ENCODE measurements at regions not wholly inside any gene's neighbourhood (a gene's known extent, or its start where the extent isn't known, plus 50 kb on each side); places are given as distances from the start of the nearest gene placed in this dataset.

- TF ChIP-seq E2F1 (CRISPR knock-in tag; IDR thresholded peaks at IDR 0.05) (no peak), HMGXB4 (CRISPR knock-in tag; IDR thresholded peaks at IDR 0.05) (no peak), FOXP4 (CRISPR knock-in tag; IDR thresholded peaks at IDR 0.05) (no peak), ZNF138 (CRISPR knock-in tag; conservative IDR thresholded peaks at IDR 0.05) (no peak), ETV6 (CRISPR knock-in tag; IDR thresholded peaks at IDR 0.05) (no peak), FOXP1 (CRISPR knock-in tag; IDR thresholded peaks at IDR 0.05; ENCODE audit: borderline replicate concordance) (no peak), TCF7 (CRISPR knock-in tag; IDR thresholded peaks at IDR 0.05; ENCODE audit: low read depth) (no peak), ZNF416 (CRISPR knock-in tag; IDR thresholded peaks at IDR 0.05) (no peak), SP1 (CRISPR knock-in tag; conservative IDR thresholded peaks at IDR 0.05) (no peak), CREM (CRISPR knock-in tag; IDR thresholded peaks at IDR 0.05) (no peak), TEAD4 (CRISPR knock-in tag; IDR thresholded peaks at IDR 0.05) (no peak), NR3C1 (CRISPR knock-in tag; conservative IDR thresholded peaks at IDR 0.05; ENCODE audit: low read depth) (no peak)
- TF ChIP-seq, protein P1, sequence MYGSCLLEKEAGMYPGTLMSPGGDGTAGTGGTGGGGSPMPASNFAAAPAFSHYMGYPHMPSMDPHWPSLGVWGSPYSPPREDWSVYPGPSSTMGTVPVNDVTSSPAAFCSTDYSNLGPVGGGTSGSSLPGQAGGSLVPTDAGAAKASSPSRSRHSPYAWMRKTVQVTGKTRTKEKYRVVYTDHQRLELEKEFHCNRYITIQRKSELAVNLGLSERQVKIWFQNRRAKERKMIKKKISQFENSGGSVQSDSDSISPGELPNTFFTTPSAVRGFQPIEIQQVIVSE (CRISPR knock-in tag; IDR thresholded peaks at IDR 0.05; ENCODE audit: borderline replicate concordance), result no peak
These were observed 245.1 kb downstream of the GXYLT1 start (continued) for GRCh38 chr12:41899577-41899976.

GRCh38 chr12:41897593-41897992 is 247.1 kb downstream of the GXYLT1 start:
- ChIA-PET CTCF (no interaction called here), POLR2A (no interaction called here)
- H3K27ac Mint-ChIP-seq, result no peak overlapping the region
- H3K4me1 Mint-ChIP-seq, result no peaks in the 10 kb centered on the region
- H3K4me3 Mint-ChIP-seq, result no peak overlapping the region
- TF ChIP-seq ZBTB21 (CRISPR knock-in tag; IDR thresholded peaks at IDR 0.05; ENCODE audit: borderline replicate concordance), result no peak
- TF ChIP-seq, protein P2, sequence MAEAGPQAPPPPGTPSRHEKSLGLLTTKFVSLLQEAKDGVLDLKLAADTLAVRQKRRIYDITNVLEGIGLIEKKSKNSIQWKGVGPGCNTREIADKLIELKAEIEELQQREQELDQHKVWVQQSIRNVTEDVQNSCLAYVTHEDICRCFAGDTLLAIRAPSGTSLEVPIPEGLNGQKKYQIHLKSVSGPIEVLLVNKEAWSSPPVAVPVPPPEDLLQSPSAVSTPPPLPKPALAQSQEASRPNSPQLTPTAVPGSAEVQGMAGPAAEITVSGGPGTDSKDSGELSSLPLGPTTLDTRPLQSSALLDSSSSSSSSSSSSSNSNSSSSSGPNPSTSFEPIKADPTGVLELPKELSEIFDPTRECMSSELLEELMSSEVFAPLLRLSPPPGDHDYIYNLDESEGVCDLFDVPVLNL (CRISPR knock-in tag; IDR thresholded peaks at IDR 0.05; ENCODE audit: borderline replicate concordance, low read depth), result no peak
- no peak for TF ChIP-seq SP1 (CRISPR knock-in tag; conservative IDR thresholded peaks at IDR 0.05)
- TF ChIP-seq PRRX2 (CRISPR knock-in tag; IDR thresholded peaks at IDR 0.05), result no peak
- TF ChIP-seq, protein P3, sequence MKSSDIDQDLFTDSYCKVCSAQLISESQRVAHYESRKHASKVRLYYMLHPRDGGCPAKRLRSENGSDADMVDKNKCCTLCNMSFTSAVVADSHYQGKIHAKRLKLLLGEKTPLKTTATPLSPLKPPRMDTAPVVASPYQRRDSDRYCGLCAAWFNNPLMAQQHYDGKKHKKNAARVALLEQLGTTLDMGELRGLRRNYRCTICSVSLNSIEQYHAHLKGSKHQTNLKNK (CRISPR knock-in tag; IDR thresholded peaks at IDR 0.05), result no peak
- TF ChIP-seq MAX (CRISPR knock-in tag; IDR thresholded peaks at IDR 0.05), result no peak
- no peak for TF ChIP-seq IRF2 (CRISPR knock-in tag; IDR thresholded peaks at IDR 0.05; ENCODE audit: borderline replicate concordance, low read depth)
- TF ChIP-seq OVOL2 (CRISPR knock-in tag; IDR thresholded peaks at IDR 0.05; ENCODE audit: borderline replicate concordance), result no peak
- no peak for TF ChIP-seq EMX1 (CRISPR knock-in tag; IDR thresholded peaks at IDR 0.05)
- no peak for TF ChIP-seq ATF1 (CRISPR knock-in tag; IDR thresholded peaks at IDR 0.05)
- no peak for TF ChIP-seq HMGA2 (CRISPR knock-in tag; IDR thresholded peaks at IDR 0.05)
- no peaks in the 10 kb centered on the region for H3K27me3 Mint-ChIP-seq (ENCODE audit: low read depth)
- no peak for ATAC-seq
- H3K9me3 Mint-ChIP-seq, result peaks cover 11% of the 10 kb centered on the region
- H3K36me3 Mint-ChIP-seq, result no peaks in the 10 kb centered on the region
- no peak for DNase-seq (ENCODE audit: low spot score)

Data from WTC11 (cell line).